ENCODE measurements at regions not wholly inside any gene's neighbourhood (a gene's known extent, or its start where the extent isn't known, plus 50 kb on each side); places are given as distances from the start of the nearest gene placed in this dataset.

DNA sequence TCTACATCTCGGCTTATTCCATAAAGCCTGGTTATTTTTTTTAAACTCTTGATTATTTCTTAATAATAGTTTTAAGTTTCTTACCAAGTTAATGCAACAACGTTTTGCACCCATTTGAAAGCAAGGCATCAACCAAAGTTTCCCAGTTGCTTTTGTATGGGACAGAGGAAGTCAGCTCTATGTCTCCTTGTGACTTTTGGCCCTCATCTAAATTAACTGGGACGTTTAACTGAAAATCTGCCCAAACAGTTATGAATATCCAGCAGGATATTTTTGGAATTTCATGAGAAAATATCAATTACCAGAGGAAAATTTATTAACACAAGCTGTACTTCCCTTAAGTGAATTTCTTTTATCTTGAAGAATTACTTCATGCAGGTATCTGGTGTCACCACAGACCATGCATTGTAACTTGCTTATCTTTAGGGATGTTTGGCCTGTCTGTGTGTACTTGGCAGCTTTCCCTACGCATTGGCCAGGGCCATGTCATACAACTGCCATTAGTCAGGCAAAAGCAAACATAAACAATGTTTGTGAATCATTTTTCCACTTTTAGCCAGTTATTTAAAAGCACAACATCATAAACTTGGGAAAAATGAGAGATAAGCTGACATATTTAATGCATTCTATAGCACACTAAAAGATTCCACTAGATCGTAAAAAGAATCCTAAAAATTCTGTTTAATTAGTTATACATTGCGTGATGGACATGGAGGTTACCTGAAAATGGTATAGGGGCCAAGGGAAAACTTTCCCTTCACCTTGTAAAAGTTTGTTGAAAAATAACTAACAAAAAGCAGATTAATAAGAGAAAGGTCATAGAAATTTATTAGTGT is 101.4 kb upstream of the PDE5A start:
- intact Hi-C loops (cut with micrococcal nuclease), result no loop called here
- ATAC-seq (peak; percentile 87), DNase-seq (peak; percentile 38)

DNA sequence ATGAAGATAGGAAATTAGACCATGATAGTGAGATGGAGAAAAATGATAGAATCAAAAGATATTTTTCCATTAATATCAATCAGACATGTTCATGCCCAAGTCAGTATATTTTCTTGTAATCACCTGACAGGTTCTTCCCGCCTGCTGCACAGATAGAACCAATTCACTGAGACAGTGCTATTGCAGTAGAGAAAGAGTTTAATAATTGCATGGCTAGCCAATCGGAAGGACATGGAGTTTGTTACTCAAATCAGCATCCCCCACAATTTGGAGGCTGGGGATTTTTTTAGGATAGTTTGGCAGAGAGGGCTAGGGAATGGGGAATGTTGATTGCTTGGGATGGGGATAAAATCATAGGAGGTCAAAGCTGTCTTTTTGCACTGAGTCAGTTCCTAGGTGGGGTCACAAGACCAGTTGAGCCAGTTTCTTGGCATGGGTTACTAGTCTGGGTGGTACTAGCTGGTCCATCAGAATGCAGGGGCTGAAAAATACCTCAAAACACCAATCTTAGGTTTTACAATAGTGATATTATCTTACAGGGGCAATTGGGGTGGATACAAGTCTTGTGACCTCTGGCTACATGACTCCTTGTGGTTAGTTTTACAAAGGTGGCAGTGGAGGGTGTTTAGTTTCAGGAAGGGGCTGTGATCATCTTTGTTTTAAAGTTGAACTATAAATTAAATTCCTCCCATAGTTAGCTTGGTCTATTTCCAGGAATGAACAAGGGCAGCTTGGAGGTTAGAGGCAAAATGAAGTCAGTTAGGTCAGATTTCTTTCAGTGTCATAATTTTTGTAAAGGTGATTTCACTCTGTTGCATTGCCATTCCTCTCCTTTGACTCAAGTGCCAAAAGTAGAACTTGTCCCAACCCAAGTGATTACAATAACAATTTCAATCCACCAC is 100.3 kb upstream of the PDE5A start:
- intact Hi-C loops (cut with micrococcal nuclease), result no loop called here
- DNase-seq (no peak), ATAC-seq (peak; percentile 40)

DNA sequence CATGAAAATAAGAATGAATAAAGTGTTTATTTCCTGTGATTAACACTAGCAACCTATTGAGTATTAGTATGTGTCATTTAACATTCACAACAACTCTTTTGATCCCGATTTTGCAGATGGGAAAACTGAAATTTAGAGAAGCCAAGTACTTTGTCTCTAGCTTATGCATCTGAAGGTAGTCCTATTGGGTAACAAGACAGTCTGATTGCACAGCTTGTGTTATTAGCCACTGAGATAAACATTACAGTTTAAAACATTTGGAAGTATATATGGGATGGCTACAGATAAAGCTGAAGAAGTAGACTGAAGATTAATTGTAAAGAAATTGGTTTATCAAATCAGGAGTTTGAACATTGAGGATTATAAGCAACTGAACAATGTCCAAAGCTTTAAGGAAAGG is 99.6 kb upstream of the PDE5A start:
- DNase-seq (no peak), ATAC-seq (no peak)
- intact Hi-C loops (cut with micrococcal nuclease), result no loop called here

DNA sequence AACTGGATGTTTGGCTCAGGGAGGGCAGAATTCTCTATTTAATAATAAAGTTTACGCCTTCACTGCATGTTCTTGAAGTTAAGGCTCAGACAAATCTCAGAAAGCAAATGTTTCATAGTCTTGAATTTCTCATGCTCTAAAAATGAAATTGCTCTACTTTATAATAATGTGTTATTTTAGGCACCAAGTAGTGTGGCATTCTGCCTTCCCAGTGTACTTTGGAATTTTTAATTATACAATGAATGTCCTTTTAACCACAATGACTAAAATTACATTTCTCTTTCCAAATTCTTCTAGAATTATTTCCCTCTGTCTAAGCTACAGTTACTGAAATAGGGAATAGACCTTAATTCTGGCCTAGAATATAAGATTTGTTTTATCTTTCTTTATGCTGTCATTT is 97.9 kb upstream of the PDE5A start:
- intact Hi-C loops (cut with micrococcal nuclease), result no loop called here
- ATAC-seq (no peak), DNase-seq (no peak)

DNA sequence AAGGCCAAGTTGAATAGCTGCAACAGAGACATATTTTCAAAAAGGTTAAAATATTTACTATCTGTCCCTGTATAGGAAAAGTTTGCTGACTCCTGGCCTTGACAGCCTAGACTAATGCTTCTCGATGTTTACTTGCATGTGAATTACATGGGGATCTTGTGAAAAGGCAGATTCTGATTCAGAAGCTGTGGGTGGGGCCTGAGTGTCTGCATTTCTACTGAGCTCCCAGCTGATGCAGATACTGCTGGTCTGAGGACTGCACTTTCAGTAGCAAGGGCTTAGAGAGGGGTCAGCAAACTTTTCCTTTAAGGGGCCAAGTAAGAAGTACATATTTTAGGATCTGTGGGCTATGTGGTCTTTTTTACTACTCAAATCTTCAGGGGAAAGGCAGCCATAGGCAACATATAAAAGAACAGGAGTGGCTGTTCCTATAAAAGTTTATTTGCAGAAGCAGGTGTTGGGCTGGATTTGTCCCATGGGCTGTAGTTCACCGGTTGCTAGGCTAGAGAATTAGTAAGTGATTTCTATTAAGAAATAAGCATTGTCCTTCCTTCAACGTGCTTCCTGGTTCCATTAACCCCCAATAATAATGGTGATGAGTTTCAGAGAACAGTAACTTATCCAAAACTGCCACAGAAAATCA is 97.2 kb upstream of the PDE5A start:
- intact Hi-C loops (cut with micrococcal nuclease), result no loop called here
- DNase-seq (no peak), ATAC-seq (peak; percentile 28)

DNA sequence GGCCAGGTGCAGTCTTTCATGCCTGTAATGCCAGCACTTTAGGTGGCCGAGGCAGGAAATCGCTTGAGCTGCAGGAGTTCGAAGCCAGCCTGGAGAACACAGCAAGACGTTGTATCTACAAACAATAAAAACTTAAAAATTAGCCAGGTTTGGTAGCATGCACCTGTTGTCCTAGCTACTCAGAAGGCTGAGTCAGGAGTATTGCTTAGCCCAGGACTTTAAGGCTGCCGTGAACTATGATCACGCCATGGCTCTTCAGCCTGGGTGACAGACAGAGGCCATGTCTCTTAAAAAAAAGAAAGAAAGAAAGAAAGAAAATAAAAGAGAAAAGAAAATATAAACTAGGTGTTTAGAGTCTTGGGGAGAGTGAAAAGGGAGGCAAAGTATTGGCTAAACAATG is 96.4 kb upstream of the PDE5A start:
- DNase-seq (no peak), ATAC-seq (no peak)
- intact Hi-C loops (cut with micrococcal nuclease), result no loop called here

DNA sequence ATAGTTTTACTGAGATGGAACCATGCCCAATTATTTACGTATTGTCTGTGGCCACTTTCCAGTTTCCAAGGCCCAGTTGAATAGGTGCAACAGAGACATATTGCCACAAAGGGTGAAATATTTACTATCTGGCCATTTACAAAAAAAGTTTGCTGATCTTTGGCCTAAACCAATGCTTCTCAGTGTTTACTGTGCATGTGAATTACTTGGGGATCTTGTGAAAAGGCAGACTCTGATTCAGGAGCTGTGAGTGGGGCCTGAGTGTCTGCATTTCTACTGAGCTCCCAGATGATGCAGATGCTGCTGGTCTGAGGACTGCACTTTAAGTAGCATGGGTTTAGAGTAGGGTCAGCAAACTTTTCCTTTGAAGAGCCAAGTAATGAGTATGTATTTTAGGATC is 94.1 kb upstream of the PDE5A start:
- no peak for ATAC-seq
- intact Hi-C loops (cut with micrococcal nuclease), result no loop called here
- DNase-seq, result no peak

DNA sequence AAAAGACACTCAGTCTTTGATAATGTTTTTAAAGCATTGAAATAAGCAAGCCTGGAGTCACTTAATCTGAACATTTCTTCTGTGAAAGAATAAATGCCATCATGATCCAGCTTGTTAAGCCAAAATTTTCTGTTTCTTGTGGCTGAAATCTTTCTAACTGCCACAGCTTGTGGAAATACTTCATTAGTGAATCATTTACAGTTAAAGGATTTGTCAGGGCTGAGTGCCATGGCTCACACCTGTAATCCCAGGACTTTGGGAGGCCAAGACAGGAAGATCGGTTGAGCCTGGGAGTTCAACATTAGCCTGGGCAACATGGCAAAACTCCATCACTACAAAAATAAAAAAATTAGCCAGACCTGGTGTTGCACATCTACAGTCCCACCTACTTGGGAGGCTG is 93.3 kb upstream of the PDE5A start:
- DNase-seq, result no peak
- ATAC-seq, result no peak
- intact Hi-C loops (cut with micrococcal nuclease), result no loop called here

DNA sequence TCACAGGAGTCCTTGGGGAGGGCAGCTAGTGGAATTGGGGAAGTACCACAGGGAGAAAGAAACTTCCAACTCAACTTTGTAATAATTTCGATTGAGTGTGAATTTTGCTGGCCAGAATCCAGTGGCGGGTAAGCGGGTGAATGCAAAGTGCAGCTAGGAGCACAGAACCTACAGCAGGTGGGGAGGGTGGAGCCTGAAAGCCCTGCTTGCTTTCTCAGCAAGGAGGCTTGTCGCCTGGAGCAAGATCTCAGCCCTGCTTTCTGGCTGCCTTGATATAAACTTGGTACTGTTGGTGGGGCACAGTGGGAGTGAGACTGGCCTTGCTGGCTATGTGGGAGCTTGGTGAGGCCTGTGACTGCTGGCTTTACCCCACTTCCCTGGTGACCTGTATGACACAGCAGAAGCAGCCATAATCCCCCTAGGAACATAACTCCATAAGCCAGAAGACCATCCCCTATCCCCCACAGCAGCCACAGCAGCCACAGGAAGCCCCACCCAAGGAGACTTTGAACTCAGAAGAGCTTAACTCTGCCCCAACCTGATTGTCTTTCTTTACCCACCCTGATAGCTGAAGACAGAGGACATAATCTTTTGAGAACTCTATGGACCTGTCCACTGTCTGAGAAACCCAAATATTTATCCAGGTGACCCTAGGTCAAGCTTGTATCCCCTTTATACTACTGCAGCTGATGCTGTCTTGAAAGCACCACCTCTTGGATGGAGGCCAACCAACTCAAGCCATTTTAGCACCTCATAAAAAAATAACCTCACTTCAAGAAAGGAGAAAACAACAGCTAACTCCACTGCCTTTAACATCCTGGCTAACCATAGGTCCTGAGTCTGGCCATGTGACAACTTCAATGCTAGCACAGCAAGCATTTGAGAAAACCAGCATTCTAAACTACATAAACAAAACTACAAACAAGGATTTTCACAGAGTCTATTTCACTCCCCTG is 87.2 kb upstream of the PDE5A start:
- intact Hi-C loops (cut with micrococcal nuclease), result no loop called here
- DNase-seq (no peak), ATAC-seq (no peak)

DNA sequence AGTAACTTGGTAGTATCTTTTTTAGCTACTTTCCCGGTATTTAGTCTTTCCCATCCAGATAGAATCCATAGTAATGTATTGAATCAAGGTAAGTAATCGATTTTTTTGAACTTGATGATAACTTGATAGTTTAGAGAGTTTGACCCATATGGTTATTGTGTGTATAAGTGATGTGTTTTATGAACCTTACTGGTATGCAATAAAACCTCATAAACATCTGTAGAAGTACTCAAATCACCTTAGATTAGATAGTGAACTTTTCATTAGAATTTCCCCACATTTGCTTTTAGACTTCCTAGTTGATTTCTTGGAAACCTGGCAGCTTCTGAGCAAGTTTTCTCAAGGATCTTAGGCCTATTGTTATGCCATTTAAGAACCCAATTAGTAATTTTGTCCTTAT is 80.8 kb upstream of the PDE5A start:
- no peak for DNase-seq
- ATAC-seq, result no peak
- intact Hi-C loops (cut with micrococcal nuclease), result no loop called here

DNA sequence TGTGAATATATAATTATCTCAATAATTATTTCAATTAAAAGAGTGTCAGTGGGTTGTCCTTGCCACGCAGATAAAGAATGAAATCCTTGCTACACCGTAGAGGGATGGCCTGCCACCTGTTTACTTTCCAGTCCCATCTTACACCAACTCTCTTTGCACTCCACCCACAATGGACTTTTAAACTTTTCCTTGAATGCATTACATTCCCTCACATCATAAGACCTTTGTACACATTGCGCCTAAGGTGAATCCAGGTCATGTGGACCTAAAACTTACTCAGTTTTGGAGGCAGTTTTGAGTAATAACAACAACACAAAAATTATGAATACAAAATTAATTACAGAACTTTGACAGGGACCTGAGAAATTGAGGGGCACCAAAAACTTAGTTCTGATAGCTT is 78.7 kb upstream of the PDE5A start:
- ATAC-seq (no peak), DNase-seq (no peak)
- intact Hi-C loops (cut with micrococcal nuclease), result no loop called here

DNA sequence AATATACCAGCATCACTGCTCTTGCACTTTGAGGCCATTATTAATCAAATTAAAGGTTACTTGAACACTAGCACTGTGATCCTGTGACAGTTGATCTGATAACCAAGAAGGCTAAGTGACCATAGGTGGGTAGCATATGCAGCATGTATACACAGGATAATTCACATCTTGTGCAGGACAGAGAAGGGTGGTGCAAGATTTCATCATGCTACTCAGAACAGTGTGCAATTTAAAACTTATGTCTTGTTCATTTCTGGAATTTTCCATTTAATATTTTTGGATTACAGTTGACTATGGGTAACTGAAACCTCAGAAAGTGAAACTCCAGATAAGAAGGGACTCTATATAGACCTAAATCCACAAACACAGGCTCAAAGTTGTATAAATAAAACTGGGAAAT is 78.2 kb upstream of the PDE5A start:
- intact Hi-C loops (cut with micrococcal nuclease), result no loop called here
- ATAC-seq, result no peak
- DNase-seq, result no peak

DNA sequence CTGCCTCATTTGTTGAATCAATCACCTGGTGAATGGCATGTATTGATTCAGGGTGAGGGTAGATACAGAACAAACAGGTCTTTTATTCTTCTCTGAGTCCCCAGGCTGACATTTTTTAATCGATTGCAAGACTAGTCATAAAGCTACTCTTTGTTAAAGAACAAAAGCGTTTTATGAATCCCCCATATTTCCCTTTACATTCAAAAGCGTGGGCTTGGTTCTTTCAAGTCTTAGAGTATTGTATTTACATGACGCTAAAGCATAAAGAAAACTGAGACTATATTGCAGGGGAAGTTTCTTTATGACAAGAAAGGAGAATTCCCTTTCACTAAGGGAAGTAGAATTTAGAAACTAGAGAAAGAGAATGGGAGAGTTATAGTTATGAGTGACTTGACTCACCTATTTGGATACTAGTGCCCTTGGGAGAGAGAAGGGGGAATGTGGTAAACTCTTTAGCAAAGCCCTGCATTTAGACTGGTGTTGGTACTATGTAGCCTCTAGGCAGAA is 69.3 kb upstream of the PDE5A start:
- ATAC-seq, result no peak
- intact Hi-C loops (cut with micrococcal nuclease), result loop anchor here (10.0 kb wide), 2 partner anchors 87 to 347 kb away; no protein-coding TSS in a partner anchor
- DNase-seq, result no peak

DNA sequence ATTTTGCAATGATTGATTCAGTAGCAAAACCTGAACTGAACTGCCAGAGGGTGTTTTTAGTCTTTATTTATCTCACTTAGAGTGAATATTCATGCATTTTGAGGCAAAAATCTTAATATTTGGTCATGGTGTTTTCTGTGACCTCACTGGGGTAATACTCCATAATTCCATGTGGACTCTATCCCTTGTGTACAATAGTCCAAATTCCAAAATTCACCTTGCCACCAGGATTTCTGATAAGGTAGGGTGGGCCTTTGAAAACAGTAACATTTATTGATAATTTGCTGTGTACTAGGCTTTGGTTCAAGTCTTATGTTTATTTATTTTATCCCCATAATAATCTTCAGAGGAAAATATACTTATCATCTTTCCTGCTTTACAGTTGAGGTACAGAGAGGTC is 68.4 kb upstream of the PDE5A start:
- intact Hi-C loops (cut with micrococcal nuclease), result loop anchor here (10.0 kb wide), 2 partner anchors 88 to 348 kb away; no protein-coding TSS in a partner anchor
- DNase-seq (no peak), ATAC-seq (no peak)

DNA sequence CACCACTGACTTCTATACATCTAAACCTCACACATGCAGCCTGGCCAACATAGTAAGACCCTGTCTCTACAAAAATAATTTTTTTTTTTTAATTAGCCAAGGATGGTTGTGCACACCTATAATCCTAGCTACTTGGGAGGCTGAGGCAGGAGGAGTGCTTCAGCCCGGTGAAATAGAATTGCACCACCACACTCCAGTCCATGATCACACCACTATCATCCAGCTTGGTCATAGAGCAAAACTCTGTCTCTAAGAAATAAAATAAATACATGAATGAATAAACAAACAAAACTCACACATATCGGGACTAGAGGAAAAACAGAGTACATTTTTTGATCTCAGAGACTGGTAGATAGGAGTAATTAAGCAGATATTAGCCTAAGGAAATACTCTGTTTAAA is 66.6 kb upstream of the PDE5A start:
- intact Hi-C loops (cut with micrococcal nuclease), result loop anchor here (10.0 kb wide), 2 partner anchors 90 to 350 kb away; no protein-coding TSS in a partner anchor
- ATAC-seq, result no peak
- no peak for DNase-seq

DNA sequence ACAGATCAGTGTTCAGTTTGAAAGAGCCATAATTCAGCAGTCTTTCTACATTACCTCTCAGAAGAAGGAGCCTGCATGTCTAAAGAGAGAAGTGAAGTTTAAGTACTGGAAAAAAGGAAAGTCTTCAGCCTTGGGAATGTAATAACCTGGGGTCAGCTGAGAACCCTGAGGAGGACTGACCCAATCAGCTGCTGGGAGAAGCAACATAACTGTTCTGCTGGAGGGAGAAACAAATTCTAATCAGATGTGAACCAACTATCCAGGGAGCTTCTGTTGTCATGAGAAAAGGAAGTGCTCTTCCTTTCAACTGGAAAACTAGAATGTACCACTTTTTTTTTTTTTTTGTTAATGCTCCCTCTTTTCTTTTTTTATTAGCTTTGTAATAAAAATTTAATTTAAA is 64.5 kb upstream of the PDE5A start:
- intact Hi-C loops (cut with micrococcal nuclease), result loop anchor here (10.0 kb wide), 2 partner anchors 92 to 352 kb away; no protein-coding TSS in a partner anchor
- ATAC-seq (peak; percentile 79), DNase-seq (no peak)

DNA sequence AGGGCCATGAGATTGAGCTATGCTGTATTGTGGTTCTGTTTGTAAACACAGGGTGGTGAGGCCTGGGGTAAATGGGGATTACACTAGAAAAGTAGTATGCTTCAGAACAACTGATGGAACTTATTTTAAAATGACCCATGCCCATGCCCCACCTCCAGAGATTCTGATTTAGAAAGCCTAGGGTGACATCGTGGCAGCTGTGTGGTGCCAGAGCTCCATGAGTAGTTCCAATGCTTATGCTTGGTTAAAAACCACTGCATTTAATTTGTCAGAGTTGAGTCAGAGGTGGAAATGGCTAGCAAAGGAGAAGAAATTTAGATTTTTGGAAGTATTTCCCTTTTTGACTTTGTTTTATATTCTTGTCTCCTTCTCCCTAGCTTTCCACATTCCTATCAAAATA is 63.4 kb upstream of the PDE5A start:
- intact Hi-C loops (cut with micrococcal nuclease), result loop anchor here (10.0 kb wide), 2 partner anchors 93 to 353 kb away; no protein-coding TSS in a partner anchor
- peak; percentile 18 for DNase-seq
- ATAC-seq, result peak; percentile 75

DNA sequence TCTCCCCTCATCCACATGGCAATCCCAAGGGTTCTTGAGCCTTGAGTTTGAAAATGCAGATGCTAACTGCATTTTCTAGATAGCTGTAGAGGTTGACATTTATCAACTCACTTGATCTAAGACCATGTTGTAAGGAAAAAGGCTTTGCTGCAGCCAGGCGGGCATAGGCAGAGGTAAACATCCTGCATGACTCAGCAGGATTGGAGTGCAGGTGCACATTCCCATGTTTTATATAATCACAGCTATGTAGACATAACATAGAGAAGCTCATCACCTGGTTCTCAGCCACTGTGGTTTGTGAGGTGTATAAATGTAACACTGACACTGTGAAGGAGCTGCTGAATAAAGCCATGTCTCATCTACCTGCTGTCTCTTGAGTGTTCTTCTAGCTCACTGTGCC is 62.3 kb upstream of the PDE5A start:
- intact Hi-C loops (cut with micrococcal nuclease), result loop anchor here (10.0 kb wide), 2 partner anchors 94 to 354 kb away; no protein-coding TSS in a partner anchor
- DNase-seq (no peak), ATAC-seq (no peak)

Measured in left ventricle myocardium superior (tissue), 1 donor.